Activated T-helper 17 cell treated with anti-CD3 and anti-CD28 coated beads, Interleukin-2, amount 50 U/mL, for 72 hours (primary cell): ENCODE measurements at regions not wholly inside any gene's neighbourhood (a gene's known extent, or its start where the extent isn't known, plus 50 kb on each side); places are given as distances from the start of the nearest gene placed in this dataset.

Experiments used
- ATAC-seq: fragments of 150-1000 bp; cut with Tn5 transposase; replicated peaks from 2 replicates; pipeline ENCODE4 v1.10.0; 2021; ENCODE audit warnings: mild to moderate bottlenecking, moderate library complexity
- H3K27ac Mint-ChIP-seq: one replicate; pipeline ENCODE4 v1.8.0; 2022; ENCODE audit warnings: mixed read lengths
- H3K27me3 Mint-ChIP-seq: one replicate; pipeline ENCODE4 v1.8.0; 2022; ENCODE audit warnings: mixed read lengths
- H3K36me3 Mint-ChIP-seq: one replicate; pipeline ENCODE4 v1.8.0; 2022; ENCODE audit warnings: low read depth, mild to moderate bottlenecking, mixed read lengths
- H3K4me1 Mint-ChIP-seq: one replicate; pipeline ENCODE4 v1.8.0; 2022; ENCODE audit warnings: mixed read lengths
- H3K4me3 Mint-ChIP-seq: one replicate; pipeline ENCODE4 v1.8.0; 2022; ENCODE audit warnings: mild to moderate bottlenecking, mixed read lengths
- H3K9me3 Mint-ChIP-seq: one replicate; pipeline ENCODE4 v1.8.0; 2022; ENCODE audit warnings: mixed read lengths

DNA sequence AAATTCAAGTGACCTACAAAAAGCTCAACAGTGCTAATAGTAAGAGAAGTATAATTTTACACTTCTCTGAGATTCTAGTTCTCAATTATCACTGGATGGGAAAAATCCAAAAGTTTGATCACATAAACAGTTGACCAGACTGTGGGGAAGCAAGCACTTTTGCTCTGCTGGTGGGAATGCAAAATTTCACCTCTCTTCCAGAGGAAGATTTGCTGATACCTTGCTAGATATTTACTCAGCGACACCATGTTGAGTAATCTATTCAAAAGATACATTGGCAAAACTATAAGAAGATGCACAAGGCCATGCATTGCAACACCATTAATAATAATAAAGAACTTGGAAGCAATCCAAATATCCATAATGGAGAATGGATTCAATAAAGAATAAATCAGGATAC is 204.4 kb downstream of the MREG start:
- Mint-ChIP-seq H3K4me1 (peaks cover 7% of the 10 kb centered on the region), H3K4me3 (no peak overlapping the region), H3K9me3 (no peaks in the 10 kb centered on the region), H3K27me3 (no peaks in the 10 kb centered on the region), H3K27ac (no peak overlapping the region), H3K36me3 (no peaks in the 10 kb centered on the region)
- no peak for ATAC-seq

DNA sequence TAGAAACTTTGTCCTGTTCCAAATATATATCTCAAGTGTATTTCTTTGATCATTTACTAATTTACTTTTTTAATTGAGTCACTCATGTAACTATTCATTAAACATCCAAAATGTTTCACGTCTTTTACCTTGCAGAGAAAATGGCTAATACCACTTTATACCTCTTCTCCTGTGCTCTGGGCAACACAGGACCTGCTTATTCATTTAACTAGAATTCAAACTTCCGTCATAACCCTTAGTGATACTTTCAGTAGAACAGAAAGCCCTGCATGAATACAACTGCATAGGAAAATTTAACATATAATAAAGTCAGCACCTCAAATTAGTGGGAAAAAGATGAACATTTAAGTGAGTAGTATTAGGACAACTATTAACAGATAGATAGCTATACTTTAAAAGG is 205.2 kb downstream of the MREG start:
- ATAC-seq: no peak
- no peaks in the 10 kb centered on the region for H3K36me3 Mint-ChIP-seq
- peaks cover 7% of the 10 kb centered on the region for H3K4me1 Mint-ChIP-seq
- H3K9me3 Mint-ChIP-seq: no peaks in the 10 kb centered on the region
- no peak overlapping the region for H3K4me3 Mint-ChIP-seq
- H3K27me3 Mint-ChIP-seq: no peaks in the 10 kb centered on the region
- no peak overlapping the region for H3K27ac Mint-ChIP-seq

DNA sequence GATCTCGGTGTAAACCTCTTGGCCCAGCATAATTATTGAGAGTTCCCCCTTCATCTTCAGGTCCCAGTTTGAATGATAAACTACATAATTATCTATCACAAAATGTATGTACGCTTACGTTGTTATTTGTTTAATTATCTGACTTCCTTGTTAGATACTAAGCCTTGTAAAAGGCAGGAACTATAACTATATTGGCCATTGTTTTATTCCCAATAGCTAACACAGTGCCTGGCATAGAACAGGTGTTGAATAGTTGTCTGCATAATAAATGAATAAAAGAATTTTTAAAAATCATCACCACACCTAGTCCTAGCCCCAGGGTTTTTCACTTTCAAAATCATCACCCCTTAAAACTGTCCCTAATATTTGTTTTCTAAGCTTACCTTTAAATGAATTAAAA is 207.9 kb downstream of the MREG start:
- Mint-ChIP-seq H3K9me3 (no peaks in the 10 kb centered on the region), H3K36me3 (no peaks in the 10 kb centered on the region), H3K27ac (no peak overlapping the region), H3K4me3 (no peak overlapping the region), H3K4me1 (no peaks in the 10 kb centered on the region), H3K27me3 (no peaks in the 10 kb centered on the region)
- ATAC-seq: no peak

DNA sequence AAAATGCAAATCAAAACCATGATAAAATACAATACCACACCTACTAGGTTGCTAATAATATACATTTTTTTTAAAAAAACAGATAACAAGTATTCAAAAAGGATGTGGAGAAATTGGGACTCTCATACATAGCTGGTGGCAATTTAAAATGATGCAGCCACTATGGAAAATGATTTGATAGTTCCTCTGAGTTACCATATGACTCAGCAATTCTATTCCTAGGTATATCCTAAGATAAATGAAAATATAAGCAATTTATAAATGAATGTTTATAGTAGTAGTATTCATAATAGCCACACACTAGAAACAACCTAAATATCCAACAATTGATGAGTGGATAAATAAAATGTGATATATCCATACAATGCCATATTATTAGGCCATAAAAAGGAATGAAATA is 210.2 kb downstream of the MREG start:
- Mint-ChIP-seq H3K36me3 (no peaks in the 10 kb centered on the region), H3K27ac (no peak overlapping the region), H3K4me1 (no peaks in the 10 kb centered on the region), H3K27me3 (no peaks in the 10 kb centered on the region), H3K9me3 (no peaks in the 10 kb centered on the region), H3K4me3 (no peak overlapping the region)
- ATAC-seq: no peak

DNA sequence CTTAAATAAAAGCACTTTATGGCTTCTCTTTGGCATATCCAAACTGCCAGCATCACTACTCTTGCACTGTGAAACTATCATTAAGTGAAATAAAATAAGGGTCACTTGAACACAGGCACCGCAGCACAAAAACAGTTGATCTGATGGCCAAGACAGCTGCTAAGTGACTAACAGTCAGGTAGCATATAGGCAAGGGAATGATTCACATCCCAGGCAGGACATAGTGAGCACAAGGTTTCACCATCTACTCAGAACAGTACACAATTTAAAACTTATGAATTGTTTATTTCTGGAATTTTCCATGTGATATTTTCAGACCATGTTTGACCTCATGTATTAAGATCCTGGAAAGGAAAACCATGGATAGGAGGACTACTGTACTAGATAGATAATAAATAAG is 214.2 kb downstream of the MREG start:
- Mint-ChIP-seq H3K9me3 (no peaks in the 10 kb centered on the region), H3K27ac (no peak overlapping the region), H3K4me1 (no peaks in the 10 kb centered on the region), H3K27me3 (no peaks in the 10 kb centered on the region), H3K4me3 (no peak overlapping the region), H3K36me3 (no peaks in the 10 kb centered on the region)
- ATAC-seq: no peak

DNA sequence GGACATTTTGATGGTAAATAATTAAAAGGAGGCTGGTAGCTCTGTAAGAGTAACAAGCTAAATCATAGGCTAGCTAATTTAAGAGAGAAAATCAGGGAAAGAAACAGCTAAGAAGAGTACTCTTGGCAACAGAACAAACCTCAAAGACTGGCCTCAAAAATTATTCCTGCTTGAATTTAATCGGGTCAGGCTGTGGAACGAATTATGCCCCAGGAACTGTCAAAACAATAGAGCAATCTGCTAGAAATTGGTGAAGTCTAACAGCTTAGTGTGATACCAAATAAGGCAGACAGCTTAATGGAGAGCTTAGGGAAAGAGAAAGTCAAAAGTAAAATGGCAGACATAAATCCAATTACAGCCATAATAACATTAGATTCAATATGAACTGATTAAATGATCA is 215.7 kb downstream of the MREG start:
- ATAC-seq: no peak
- H3K36me3 Mint-ChIP-seq: no peaks in the 10 kb centered on the region
- no peak overlapping the region for H3K4me3 Mint-ChIP-seq

DNA sequence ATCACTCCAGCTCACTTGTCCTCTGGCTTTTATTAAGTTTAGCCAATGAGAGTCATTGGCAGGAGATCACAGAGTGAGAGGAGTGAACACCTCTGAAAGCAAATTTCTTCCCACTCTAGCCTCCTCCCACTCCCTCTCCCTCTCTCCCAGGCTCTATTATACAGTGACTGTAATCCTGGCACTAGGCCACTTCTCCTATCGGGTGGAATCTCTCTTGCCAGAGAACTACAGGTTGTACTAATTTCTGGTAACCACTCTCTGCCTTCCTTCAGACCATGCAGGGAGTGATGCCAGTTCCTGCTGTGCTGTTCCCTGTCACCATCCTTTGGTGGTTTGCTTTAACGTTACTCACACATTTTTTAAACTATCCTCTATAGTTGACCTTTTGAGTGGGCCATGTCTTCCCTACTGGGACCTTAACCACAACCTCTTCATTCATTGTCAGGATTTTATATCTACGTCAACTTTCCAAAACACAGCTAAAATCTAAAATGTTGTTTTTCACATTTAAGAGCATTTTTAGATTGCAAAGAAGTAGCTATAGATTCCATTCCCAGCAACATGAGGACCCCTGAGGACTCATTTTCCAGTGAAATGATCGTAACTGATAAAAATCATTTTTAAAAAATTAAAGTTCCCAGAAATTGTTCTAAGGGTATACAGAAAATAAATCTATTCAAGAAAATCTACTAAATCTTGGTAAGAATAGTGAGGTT is 217.1 kb downstream of the MREG start:
- H3K4me1 Mint-ChIP-seq: peaks cover 5% of the 10 kb centered on the region
- H3K9me3 Mint-ChIP-seq: no peaks in the 10 kb centered on the region
- no peaks in the 10 kb centered on the region for H3K36me3 Mint-ChIP-seq
- peak; percentile 68 for ATAC-seq
- no peaks in the 10 kb centered on the region for H3K27me3 Mint-ChIP-seq
- H3K27ac Mint-ChIP-seq: no peak overlapping the region
- no peak overlapping the region for H3K4me3 Mint-ChIP-seq

More for the DNA sequence above, 215.7 kb downstream of the MREG start:
- Mint-ChIP-seq H3K27ac (no peak overlapping the region), H3K9me3 (no peaks in the 10 kb centered on the region), H3K27me3 (no peaks in the 10 kb centered on the region), H3K4me1 (peaks cover 5% of the 10 kb centered on the region)

DNA sequence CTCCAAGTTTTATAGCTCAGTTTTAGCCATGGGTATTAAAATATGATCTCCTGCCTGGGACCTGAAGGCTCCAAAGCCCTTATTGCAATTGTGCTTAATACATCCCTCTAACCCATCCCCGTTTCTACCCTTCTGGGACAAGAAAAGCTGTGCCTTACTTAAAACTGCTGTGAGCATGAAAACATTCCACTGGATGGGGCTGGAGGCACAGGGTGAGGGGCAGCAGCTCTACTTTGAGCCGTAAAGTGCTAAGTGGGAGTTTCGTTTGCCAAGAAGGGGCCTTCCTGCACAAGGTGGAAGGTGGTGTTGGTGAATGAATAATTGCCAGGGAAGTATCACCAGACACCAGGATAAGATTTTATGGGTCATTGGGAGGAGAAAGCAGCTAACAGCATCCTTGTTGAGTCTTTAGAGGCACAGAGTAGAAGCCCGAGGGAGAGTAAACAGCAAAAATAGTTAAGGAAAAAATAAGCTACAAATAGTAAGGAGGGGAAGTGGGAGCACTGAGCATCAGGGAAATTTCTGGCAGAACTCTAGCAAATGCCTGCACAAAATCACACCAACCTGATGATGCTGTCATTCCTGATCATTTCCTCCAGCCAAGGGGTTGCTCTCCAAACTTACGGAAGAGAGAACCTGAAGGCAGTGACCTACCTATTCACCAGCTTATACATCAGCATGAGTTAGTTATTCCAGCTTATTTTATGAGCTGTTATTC is 218.4 kb downstream of the MREG start:
- H3K27ac Mint-ChIP-seq: no peak overlapping the region
- no peak for ATAC-seq
- H3K4me1 Mint-ChIP-seq: peaks cover 5% of the 10 kb centered on the region
- H3K9me3 Mint-ChIP-seq: no peaks in the 10 kb centered on the region
- H3K36me3 Mint-ChIP-seq: no peaks in the 10 kb centered on the region
- no peak overlapping the region for H3K4me3 Mint-ChIP-seq
- H3K27me3 Mint-ChIP-seq: no peaks in the 10 kb centered on the region

DNA sequence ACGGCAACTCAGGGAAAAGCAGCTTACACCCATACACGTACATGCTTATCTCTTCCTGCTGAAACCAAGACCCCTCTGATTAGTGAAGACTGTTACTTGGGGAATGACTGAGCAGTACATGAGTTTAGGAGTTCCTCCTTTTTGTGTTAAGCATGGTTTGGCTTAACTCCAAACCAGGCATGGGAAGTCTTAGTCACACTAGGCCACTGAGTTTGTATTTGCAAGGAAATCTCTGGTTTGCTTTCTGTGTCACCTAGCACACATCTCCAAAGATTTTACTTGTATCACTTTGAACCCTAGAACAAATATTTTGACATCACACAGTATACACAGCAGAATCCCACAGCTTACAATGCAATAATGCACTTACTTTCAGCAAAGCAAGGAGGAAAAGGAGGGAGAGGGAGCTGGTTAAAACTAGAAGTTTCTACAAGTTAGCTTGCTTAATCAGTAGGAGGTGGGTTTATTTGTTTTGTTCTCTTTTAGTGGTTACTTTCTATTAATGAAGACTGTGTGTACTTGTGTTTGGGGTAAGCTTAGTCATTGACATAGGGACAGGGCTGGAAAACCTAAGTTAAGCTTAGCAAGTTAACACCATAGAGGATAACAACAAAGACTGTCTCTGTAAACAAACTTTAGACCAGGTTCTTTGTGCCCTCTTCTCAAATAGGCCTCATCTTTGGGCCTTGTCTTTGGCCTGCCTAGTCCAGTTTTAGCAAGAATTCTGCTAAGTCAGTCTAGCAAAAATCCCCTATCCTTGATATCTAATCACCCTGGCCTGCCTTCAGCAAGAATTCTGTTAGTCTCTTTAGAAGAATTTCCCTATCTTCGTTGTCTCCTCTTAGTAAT is 219.4 kb downstream of the MREG start:
- peak; percentile 74 for ATAC-seq
- Mint-ChIP-seq H3K36me3 (no peaks in the 10 kb centered on the region), H3K4me1 (peaks cover 5% of the 10 kb centered on the region), H3K9me3 (no peaks in the 10 kb centered on the region), H3K27me3 (no peaks in the 10 kb centered on the region), H3K27ac (peak overlapping the region; percentile 76), H3K4me3 (no peak overlapping the region)

DNA sequence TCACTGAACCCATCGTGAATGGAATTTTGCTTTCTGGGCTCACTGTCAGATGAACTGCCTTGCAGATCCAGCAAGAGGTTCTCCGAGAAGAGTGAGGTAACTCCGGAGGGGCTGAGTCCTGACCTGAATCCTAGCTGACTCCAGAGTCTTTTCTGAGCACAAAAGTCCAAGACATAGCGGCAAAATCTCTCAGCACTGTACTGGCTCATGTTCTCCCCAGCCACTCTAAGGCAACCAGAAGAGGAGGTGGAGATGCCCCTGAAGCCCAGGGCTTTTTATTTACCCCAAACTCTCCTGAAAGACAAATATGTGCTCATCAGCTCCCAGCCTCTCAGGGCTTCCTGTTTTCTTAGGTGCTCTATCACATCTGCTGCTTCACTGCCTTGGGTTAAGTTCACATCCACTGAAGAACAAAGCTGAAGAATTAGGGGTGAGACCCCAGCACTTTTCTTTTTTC is 221.8 kb downstream of the MREG start:
- Mint-ChIP-seq H3K4me3 (no peak overlapping the region), H3K9me3 (no peaks in the 10 kb centered on the region), H3K4me1 (peaks cover 5% of the 10 kb centered on the region), H3K36me3 (no peaks in the 10 kb centered on the region), H3K27me3 (no peaks in the 10 kb centered on the region), H3K27ac (no peak overlapping the region)
- no peak for ATAC-seq

DNA sequence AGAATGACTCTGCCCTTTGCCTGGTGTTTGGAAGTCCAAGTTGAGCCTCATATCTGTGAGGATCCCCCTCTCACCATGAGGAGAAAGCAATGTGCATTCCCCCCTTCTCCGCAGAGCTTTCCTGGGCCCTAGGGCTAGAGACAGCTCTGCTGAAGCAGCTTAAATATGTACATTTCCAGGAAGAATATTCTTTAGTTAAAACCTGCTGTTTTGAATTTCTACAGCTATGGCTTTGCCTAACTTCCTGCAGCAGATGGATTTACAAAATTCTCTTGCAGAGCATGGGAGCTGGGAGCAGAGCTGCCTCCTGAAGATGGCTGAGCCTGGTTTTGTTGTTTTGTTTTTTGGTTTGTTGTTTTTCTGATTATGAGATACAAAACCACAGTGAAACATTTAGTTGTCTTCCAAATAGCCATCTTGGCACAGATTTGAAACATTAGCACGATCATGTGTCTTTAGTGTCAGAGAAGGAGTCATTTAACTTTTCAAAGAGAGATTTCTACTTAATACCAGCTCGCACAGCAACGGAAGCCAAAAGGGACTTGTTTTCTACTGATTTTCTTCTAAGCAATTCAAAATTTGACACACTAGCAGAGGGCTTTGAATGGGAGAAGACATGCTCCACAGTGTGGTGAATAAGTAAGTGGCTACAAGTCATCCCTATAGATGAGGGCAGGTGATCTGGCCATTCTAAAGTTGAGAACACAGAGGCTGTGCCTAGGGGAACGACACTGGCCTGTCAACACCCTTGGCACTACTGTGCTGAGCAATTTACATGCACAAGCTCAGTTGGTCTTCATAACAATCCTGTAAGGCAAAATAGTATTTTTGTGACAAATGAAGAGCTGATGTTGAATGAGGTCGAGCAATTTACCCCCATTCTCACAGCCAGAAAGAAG is 222.6 kb downstream of the MREG start:
- Mint-ChIP-seq H3K4me1 (peaks cover 5% of the 10 kb centered on the region), H3K27me3 (no peaks in the 10 kb centered on the region), H3K36me3 (no peaks in the 10 kb centered on the region), H3K9me3 (no peaks in the 10 kb centered on the region), H3K27ac (no peak overlapping the region), H3K4me3 (no peak overlapping the region)
- no peak for ATAC-seq

DNA sequence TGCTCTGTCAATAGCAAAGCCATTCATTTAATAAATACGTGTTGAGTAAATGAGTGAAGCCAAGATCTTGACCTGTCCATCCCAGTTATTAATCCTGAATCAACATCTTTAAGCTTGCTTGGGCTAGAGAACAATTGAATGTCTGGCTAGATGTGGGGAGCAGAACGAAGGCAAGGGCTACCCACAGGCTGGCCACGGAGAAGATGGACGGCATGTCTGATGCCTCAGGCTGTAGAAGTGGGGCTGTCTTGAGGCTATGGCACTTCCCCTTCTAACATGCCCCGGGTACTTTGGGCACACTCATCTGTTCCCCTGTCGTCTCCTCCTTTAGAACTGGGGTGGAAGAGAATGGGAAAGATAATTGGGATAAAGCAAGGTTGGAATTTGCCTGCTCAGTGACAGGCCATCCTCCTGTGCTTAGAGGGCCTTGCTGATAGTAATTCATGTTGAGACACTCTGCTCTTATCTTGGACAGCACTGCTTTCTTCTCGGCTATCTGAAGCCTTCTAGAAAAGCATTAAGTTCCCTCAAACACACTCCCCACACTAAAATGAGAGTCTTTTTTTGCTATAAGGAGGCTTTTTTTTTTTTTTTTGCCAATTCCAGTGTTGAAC is 225.7 kb downstream of the MREG start:
- Mint-ChIP-seq H3K9me3 (no peaks in the 10 kb centered on the region), H3K27me3 (no peaks in the 10 kb centered on the region), H3K36me3 (no peaks in the 10 kb centered on the region), H3K27ac (no peak overlapping the region), H3K4me1 (no peaks in the 10 kb centered on the region), H3K4me3 (no peak overlapping the region)
- no peak for ATAC-seq

DNA sequence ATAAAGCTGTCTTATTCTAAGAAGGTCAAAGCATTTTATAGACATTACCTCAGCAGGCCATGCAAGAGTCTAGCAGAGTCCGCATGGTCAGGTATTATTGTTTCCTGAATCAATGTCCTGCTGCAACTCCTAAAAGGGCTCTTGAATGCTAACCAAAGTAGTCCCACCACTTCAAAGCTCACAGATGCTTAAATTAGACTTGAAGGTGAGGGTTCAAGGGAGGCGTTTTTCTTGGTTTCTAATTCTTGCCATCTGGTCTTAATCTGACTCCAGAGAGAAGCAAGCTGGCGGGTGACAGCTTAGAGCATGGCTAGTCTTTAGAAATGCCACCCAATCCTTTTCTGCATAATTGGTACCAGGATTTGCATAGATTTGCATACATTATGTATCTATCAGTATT is 226.3 kb downstream of the MREG start:
- ATAC-seq: no peak
- H3K27ac Mint-ChIP-seq: no peak overlapping the region
- H3K4me3 Mint-ChIP-seq: no peak overlapping the region
- no peaks in the 10 kb centered on the region for H3K27me3 Mint-ChIP-seq
- no peaks in the 10 kb centered on the region for H3K36me3 Mint-ChIP-seq
- H3K9me3 Mint-ChIP-seq: no peaks in the 10 kb centered on the region
- H3K4me1 Mint-ChIP-seq: no peaks in the 10 kb centered on the region

DNA sequence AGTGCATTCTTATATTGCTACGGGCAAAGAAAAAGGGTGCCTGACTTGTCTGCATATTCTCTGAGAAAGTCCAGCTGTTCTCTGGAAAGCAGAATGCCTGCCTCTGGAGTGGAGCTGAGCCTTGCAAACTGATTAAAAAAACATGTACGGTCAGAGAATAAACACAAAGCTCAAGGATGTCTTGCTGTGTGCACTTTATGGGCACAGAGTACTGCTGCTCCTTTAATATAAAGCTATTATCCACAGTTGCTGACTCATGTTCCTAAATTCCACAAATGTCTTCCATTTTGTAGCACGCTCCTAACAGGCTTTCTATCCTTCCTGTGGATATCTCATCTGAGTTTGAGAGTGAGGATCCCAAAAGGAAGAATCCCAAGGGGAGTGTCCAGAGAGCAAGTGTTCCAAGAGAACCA is 229.0 kb downstream of the MREG start:
- no peaks in the 10 kb centered on the region for H3K27me3 Mint-ChIP-seq
- no peaks in the 10 kb centered on the region for H3K4me1 Mint-ChIP-seq
- no peaks in the 10 kb centered on the region for H3K9me3 Mint-ChIP-seq
- H3K27ac Mint-ChIP-seq: no peak overlapping the region
- no peak overlapping the region for H3K4me3 Mint-ChIP-seq
- no peaks in the 10 kb centered on the region for H3K36me3 Mint-ChIP-seq
- ATAC-seq: no peak
